Fibroblast of skin of right quadriceps (primary cell): ENCODE measurements at regions not wholly inside any gene's neighbourhood (a gene's known extent, or its start where the extent isn't known, plus 50 kb on each side); places are given as distances from the start of the nearest gene placed in this dataset.

Source experiments
- DNase-seq: peaks from one replicate; pipeline ENCODE4 v3.0.0-alpha.2; 2013

GRCh38 chrX:100512471-100512870 lies 72.3 kb upstream of the TNMD start:
- DNase-seq: peak; percentile 0

GRCh38 chrX:100494646-100495370 lies 84.7 kb upstream of the PCDH19 start:
- DNase-seq: no peak

- DNase-seq: no peak
Measured at GRCh38 chrX:100491174-100491573, 81.1 kb upstream of the PCDH19 start.

GRCh38 chrX:100487795-100488194 lies 77.7 kb upstream of the PCDH19 start:
- DNase-seq: no peak

GRCh38 chrX:100484971-100485370 lies 74.9 kb upstream of the PCDH19 start:
- DNase-seq: no peak

GRCh38 chrX:100479329-100479728 lies 69.3 kb upstream of the PCDH19 start:
- DNase-seq: no peak

GRCh38 chrX:100478714-100479306 lies 68.7 kb upstream of the PCDH19 start:
- no peak for DNase-seq

- no peak for DNase-seq
Measured at GRCh38 chrX:100477958-100478357, 67.9 kb upstream of the PCDH19 start.

- no peak for DNase-seq
Measured at GRCh38 chrX:100477467-100477866, 67.4 kb upstream of the PCDH19 start.
